GM12878 (cell line): ENCODE measurements at regions not wholly inside any gene's neighbourhood (a gene's known extent, or its start where the extent isn't known, plus 50 kb on each side); places are given as distances from the start of the nearest gene placed in this dataset.

Source experiments
- ATAC-seq: fragments of 200-7000 bp; cut with Tn5 transposase; 3 replicates; pipeline ENCODE4 v1.9.1; 2020; ENCODE audit warnings: mild to moderate bottlenecking, moderate library complexity
- BruUV-seq: library from RNA; stranded (reverse); fragments of 400-500 nt; replicated peaks from 2 replicates; lab custom pipeline; 2021; lab: Mats Ljungman, UMichigan
- CTCF ChIA-PET: fragments of 300-600 bp; sonication (Branson Sonifier 250); formaldehyde crosslinking; extraction: SDS; loops from one replicate; lab custom pipeline; 2021; ENCODE audit warnings: inconsistent platforms; lab: Yijun Ruan, JAX
- POLR2A ChIA-PET: fragments of 350-600 bp; formaldehyde crosslinking; extraction: SDS; loops from one replicate; lab custom pipeline; 2021; ENCODE audit warnings: inconsistent platforms; lab: Charles Lee
- RAD21 ChIA-PET: fragments of 300-600 bp; sonication (Branson Sonifier 250); formaldehyde crosslinking; loops from one replicate; lab custom pipeline; 2023; ENCODE audit warnings: antibody characterized with exemption; ENCODE audit not compliant: unreplicated experiment; lab: Charles Lee
- SMC1A ChIA-PET: fragments of 300-600 bp; sonication (Branson Sonifier 250); formaldehyde crosslinking; loops from one replicate; lab custom pipeline; 2023; ENCODE audit not compliant: unreplicated experiment, uncharacterized antibody; lab: Charles Lee
- DNase-seq: peaks from one replicate; pipeline ENCODE4 v3.0.0-alpha.2; 2011; ENCODE audit warnings: low read depth, low spot score
- FAIRE-seq: peaks from 3 replicates; lab custom pipeline; 2011; peaks lifted over from hg19 to GRCh38; lab: Jason Lieb, UNC
- H2AFZ ChIP-seq: 2 replicates; pipeline ENCODE4 v1.6.0; 2011; ENCODE audit warnings: low read depth, low read length, control low read depth; ENCODE audit not compliant: control insufficient read depth
- H3K27ac ChIP-seq: 2 replicates; pipeline ENCODE4 v1.5.1; 2011; ENCODE audit warnings: control low read depth; ENCODE audit not compliant: control insufficient read depth, insufficient read depth
- H3K27me3 ChIP-seq, 2 experiments: replicated peaks in 1 of 2; 2 replicates each; pipeline versions ENCODE4 v1.6.0 to v1.6.1; 2011; ENCODE audit warnings: low read length in 1 of 2; ENCODE audit not compliant: control insufficient read depth in 2 of 2, insufficient read depth in 2 of 2
- H3K36me3 ChIP-seq, 2 experiments: 2 replicates each; pipeline ENCODE4 v1.5.1; 2011; ENCODE audit warnings: low read length in 1 of 2; ENCODE audit not compliant: control insufficient read depth in 2 of 2, insufficient read depth in 2 of 2
- H3K4me1 ChIP-seq: 2 replicates; pipeline ENCODE4 v1.6.1; 2011; ENCODE audit warnings: mild to moderate bottlenecking, low read length, moderate library complexity, mixed read lengths; ENCODE audit not compliant: control insufficient read depth, insufficient read depth
- H3K4me2 ChIP-seq: 2 replicates; pipeline ENCODE4 v1.6.0; 2011; ENCODE audit warnings: control low read depth; ENCODE audit not compliant: control insufficient read depth, insufficient read depth
- H3K4me3 ChIP-seq: fragments of 200-600 bp; sonication (generic); 2 replicates; pipeline ENCODE4 v1.5.1; 2016
- H3K79me2 ChIP-seq: 2 replicates; pipeline ENCODE4 v1.6.0; 2011; ENCODE audit warnings: low read length; ENCODE audit not compliant: control insufficient read depth, insufficient read depth
- H3K9ac ChIP-seq: 2 replicates; pipeline ENCODE4 v1.8.0; 2011; ENCODE audit warnings: low read length, control low read depth, mixed read lengths; ENCODE audit not compliant: control insufficient read depth, insufficient read depth
- H3K9me3 ChIP-seq: replicated peaks from 3 replicates; pipeline ENCODE4 v1.5.1; 2011; ENCODE audit warnings: mild to moderate bottlenecking, low read length; ENCODE audit not compliant: control insufficient read depth, insufficient read depth
- H4K20me1 ChIP-seq: 2 replicates; pipeline ENCODE4 v1.6.0; 2011; ENCODE audit not compliant: control insufficient read depth, insufficient read depth
- ATF7 ChIP-seq: fragments of 450-650 bp; IDR thresholded peaks from 2 replicates; pipeline ENCODE4 v1.6.1; 2016; ENCODE audit warnings: low read depth, mild to moderate bottlenecking
- BHLHE40 ChIP-seq, 2 experiments: fragments of 450-650 bp in 1 of 2; IDR thresholded peaks; 2 replicates each; pipeline ENCODE4 v1.6.1; 2011 to 2017; ENCODE audit warnings: low read depth in 2 of 2, borderline replicate concordance in 1 of 2, improper control_type of control experiment in 1 of 2, low read length in 1 of 2, mild to moderate bottlenecking in 1 of 2
- CHD4 ChIP-seq: fragments of 200-600 bp; sonication (generic); IDR thresholded peaks from 2 replicates; pipeline ENCODE4 v1.6.1; 2016; ENCODE audit warnings: mild to moderate bottlenecking
- ESRRA ChIP-seq: IDR thresholded peaks from 2 replicates; pipeline ENCODE4 v1.6.1; 2012; ENCODE audit warnings: mild to moderate bottlenecking, low read length, improper control_type of control experiment
- MEF2B ChIP-seq: fragments of 450-650 bp; IDR thresholded peaks from 2 replicates; pipeline ENCODE4 v1.6.1; 2018; ENCODE audit warnings: mild to moderate bottlenecking, moderate library complexity; ENCODE audit not compliant: partially characterized antibody, poor library complexity, severe bottlenecking
- MTA2 ChIP-seq: fragments of 450-650 bp; IDR thresholded peaks from 2 replicates; pipeline ENCODE4 v1.6.1; 2016; ENCODE audit warnings: low read depth, mild to moderate bottlenecking, moderate library complexity
- MTA3 ChIP-seq: IDR thresholded peaks from 2 replicates; pipeline ENCODE4 v1.6.1; 2012; ENCODE audit warnings: low read length, inconsistent platforms, borderline replicate concordance
- NRF1 ChIP-seq: conservative IDR thresholded peaks from 2 replicates; pipeline ENCODE4 v1.6.1; 2011; ENCODE audit warnings: mild to moderate bottlenecking, low read depth, low read length, improper control_type of control experiment
- SMAD5 ChIP-seq: IDR thresholded peaks from 2 replicates; pipeline ENCODE4 v1.6.1; 2016; ENCODE audit warnings: antibody characterized with exemption, low read depth
- TBL1XR1 ChIP-seq: IDR thresholded peaks from 2 replicates; pipeline ENCODE4 v1.6.1; 2012; ENCODE audit warnings: low read depth, low read length, improper control_type of control experiment
- TCF7 ChIP-seq: IDR thresholded peaks from 2 replicates; pipeline ENCODE4 v1.6.1; 2014; ENCODE audit warnings: antibody characterized with exemption, borderline replicate concordance
- ZBED1 ChIP-seq: IDR thresholded peaks from 2 replicates; pipeline ENCODE4 v1.6.1; 2016; ENCODE audit warnings: borderline replicate concordance
- ZNF207 ChIP-seq: fragments of 450-650 bp; IDR thresholded peaks from 2 replicates; pipeline ENCODE4 v1.6.1; 2014; ENCODE audit warnings: antibody characterized with exemption, mild to moderate bottlenecking, borderline replicate concordance
- ZNF622 ChIP-seq: fragments of 450-650 bp; IDR thresholded peaks from 2 replicates; pipeline ENCODE4 v1.6.1; 2017; ENCODE audit warnings: mild to moderate bottlenecking, inconsistent platforms
- ZZZ3 ChIP-seq: IDR thresholded peaks from 2 replicates; pipeline ENCODE4 v1.6.1; 2011; ENCODE audit warnings: low read depth; ENCODE audit not compliant: control insufficient read depth, insufficient read length
- WGBS: methylation state at CpG from one replicate; pipeline ENCODE4 v1.1.6; 2016; ENCODE audit warnings: low lambda C conversion rate; ENCODE audit not compliant: insufficient replicate concordance, insufficient coverage; ENCODE audit errors: missing lambda C conversion rate; 5-methylcytosine and 5-hydroxymethylcytosine counted together
- in situ Hi-C: fragments of 300-500 bp; cut with MboI; formaldehyde crosslinking; loops from 9 replicates; pipeline ENCODE4 v1.14.3; 2018; ENCODE audit warnings: mixed read lengths
- intact Hi-C: fragments of 100-400 bp; cut with micrococcal nuclease; formaldehyde crosslinking; loops from one replicate; pipeline ENCODE4 v1.14.2; 2022; ENCODE audit not compliant: unreplicated experiment
- TF ChIP-seq, protein P1 (sequence below): fragments of 450-650 bp; IDR thresholded peaks from 2 replicates; pipeline ENCODE4 v1.6.1; 2017; ENCODE audit warnings: mild to moderate bottlenecking

DNA sequence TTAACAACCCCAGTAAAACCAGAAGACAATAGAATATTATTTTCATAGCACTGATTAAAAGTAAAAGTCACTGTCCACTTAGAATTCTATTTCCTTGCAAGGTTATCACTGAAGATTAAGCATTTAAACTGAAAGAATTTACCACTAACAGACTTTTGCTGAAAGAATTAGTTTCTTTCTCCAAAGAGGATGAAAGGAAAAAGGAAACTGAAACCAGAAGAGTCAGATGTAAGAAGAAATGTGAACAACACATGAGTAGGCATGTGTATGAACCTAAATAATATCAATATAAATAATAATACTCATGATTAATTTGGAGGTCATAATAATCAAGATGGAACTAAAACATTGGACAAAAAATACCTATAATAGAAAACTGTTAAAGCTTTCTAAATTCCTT is 82.4 kb upstream of the KLHL29 start:
- FAIRE-seq = no peak
- Histone ChIP-seq H4K20me1 (no peaks in the 10 kb centered on the region), H3K9me3 (no peaks in the 10 kb centered on the region), H3K27ac (no peak overlapping the region), H2AFZ (no peak overlapping the region)
- in situ Hi-C loops = no loop called here
- CTCF ChIA-PET = interaction anchor here (1.8 kb wide), 1 partner anchor 10 kb away, joined by 4 read pairs; no protein-coding TSS in a partner anchor
- no peak for ATAC-seq
- POLR2A ChIA-PET = no interaction called here
- TF ChIP-seq MTA2 (no peak), ZNF207 (no peak), NRF1 (no peak), CHD4 (no peak)
- TF ChIP-seq, protein P1, sequence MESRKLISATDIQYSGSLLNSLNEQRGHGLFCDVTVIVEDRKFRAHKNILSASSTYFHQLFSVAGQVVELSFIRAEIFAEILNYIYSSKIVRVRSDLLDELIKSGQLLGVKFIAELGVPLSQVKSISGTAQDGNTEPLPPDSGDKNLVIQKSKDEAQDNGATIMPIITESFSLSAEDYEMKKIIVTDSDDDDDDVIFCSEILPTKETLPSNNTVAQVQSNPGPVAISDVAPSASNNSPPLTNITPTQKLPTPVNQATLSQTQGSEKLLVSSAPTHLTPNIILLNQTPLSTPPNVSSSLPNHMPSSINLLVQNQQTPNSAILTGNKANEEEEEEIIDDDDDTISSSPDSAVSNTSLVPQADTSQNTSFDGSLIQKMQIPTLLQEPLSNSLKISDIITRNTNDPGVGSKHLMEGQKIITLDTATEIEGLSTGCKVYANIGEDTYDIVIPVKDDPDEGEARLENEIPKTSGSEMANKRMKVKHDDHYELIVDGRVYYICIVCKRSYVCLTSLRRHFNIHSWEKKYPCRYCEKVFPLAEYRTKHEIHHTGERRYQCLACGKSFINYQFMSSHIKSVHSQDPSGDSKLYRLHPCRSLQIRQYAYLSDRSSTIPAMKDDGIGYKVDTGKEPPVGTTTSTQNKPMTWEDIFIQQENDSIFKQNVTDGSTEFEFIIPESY = no peak
- TF ChIP-seq, all 136 proteins: peak for 0
- no peak overlapping the region for H3K4me2 ChIP-seq
- intact Hi-C loops = no loop called here
- H3K36me3 ChIP-seq = no peaks in the 10 kb centered on the region
- H3K27me3 ChIP-seq = peaks cover 4 to 7% of the 10 kb centered on the region in 2 experiments; a peak in 3 of 4 replicates
- H3K79me2 ChIP-seq = no peaks in the 10 kb centered on the region
- SMC1A ChIA-PET = interaction anchor here (0.5 kb wide), 1 partner anchor 19 kb away, joined by 3 read pairs; no protein-coding TSS in a partner anchor
- no peak overlapping the region for H3K9ac ChIP-seq
- no peak overlapping the region for H3K4me3 ChIP-seq
- no peak for DNase-seq
- BruUV-seq = no TSS peak
- no peaks in the 10 kb centered on the region for H3K4me1 ChIP-seq
- RAD21 ChIA-PET = no interaction called here

DNA sequence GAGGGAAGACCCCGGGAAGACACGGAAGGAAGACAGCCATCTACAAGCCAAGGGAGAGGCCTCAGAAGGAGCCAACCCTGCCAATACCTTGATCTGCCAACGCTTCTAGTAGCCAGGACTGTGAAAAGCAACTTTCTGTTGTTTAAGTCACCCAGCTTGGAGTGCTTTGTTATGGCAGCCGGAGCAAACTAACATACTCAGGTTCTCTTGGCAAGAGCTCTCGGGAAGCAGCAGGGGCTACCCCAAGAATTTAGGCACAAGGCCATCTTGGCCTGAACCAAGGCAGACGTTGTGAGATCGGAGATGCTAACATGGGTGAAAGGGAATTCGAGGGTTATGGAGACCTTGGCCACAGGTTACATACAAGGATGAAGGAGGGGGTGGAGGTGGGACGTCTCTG is 78.6 kb upstream of the KLHL29 start:
- in situ Hi-C loops (no loop called here), intact Hi-C loops (no loop called here)
- Histone ChIP-seq H3K27me3 (peaks cover 4% of the 10 kb centered on the region in 2 experiments; a peak in 3 of 4 replicates), H2AFZ (no peak overlapping the region), H3K4me3 (no peak overlapping the region), H3K4me1 (no peaks in the 10 kb centered on the region), H3K27ac (no peak overlapping the region), H4K20me1 (no peaks in the 10 kb centered on the region), H3K79me2 (no peaks in the 10 kb centered on the region), H3K36me3 (no peaks in the 10 kb centered on the region), H3K4me2 (no peak overlapping the region), H3K9me3 (no peaks in the 10 kb centered on the region), H3K9ac (no peak overlapping the region)
- 37% methylated on average over 9 of the region's 9 CpGs for WGBS
- ChIA-PET RAD21 (no interaction called here), CTCF (no interaction called here), SMC1A (no interaction called here), POLR2A (no interaction called here)
- BruUV-seq = no TSS peak
- ATAC-seq (no peak), DNase-seq (no peak), FAIRE-seq (no peak)
- no peak for TF ChIP-seq ESRRA
- TF ChIP-seq, protein P1 = no peak
- TF ChIP-seq TBL1XR1 = no peak
- TF ChIP-seq ZZZ3 = no peak
- no peak for TF ChIP-seq MTA3
- no peak for TF ChIP-seq BHLHE40 (IDR thresholded peaks at IDR 0.05; ENCODE audit: borderline replicate concordance in 1 of 2, low read depth in 2 of 2, low read length in 1 of 2)
- no peak for TF ChIP-seq TCF7
- no peak for TF ChIP-seq SMAD5
- no peak for TF ChIP-seq MEF2B
- TF ChIP-seq ATF7 = no peak
- no peak for TF ChIP-seq ZNF622
- no peak for TF ChIP-seq ZBED1
